C4-2B (cell line): ENCODE measurements at regions not wholly inside any gene's neighbourhood (a gene's known extent, or its start where the extent isn't known, plus 50 kb on each side); places are given as distances from the start of the nearest gene placed in this dataset.

Experiments used
- CTCF ChIP-seq: fragments of 450-650 bp; conservative IDR thresholded peaks from 2 replicates; pipeline ENCODE4 v1.5.1; 2017; ENCODE audit warnings: mild to moderate bottlenecking
- ZFX ChIP-seq: fragments of 450-650 bp; IDR thresholded peaks from 2 replicates; pipeline ENCODE4 v1.6.1; 2017

GRCh38 chr5:18601185-18601584 lies 966.9 kb downstream of the TAF11L14 start:
- no peak for TF ChIP-seq CTCF
- TF ChIP-seq ZFX: no peak
